ENCODE measurements at regions not wholly inside any gene's neighbourhood (a gene's known extent, or its start where the extent isn't known, plus 50 kb on each side); places are given as distances from the start of the nearest gene placed in this dataset.
"Not testable (repeated sequence)": the region's sequence is repeated elsewhere in the genome, so short reads cannot be mapped to it uniquely, and the experiment has no call there.

- H2BK15ac ChIP-seq (ENCODE audit: low read depth, low read length); H3K79me1 ChIP-seq (ENCODE audit: low read depth in 1 of 2, low read length in 2 of 2); H2BK20ac ChIP-seq (ENCODE audit: low read depth, low read length); H4K8ac ChIP-seq (ENCODE audit: low read depth in 2 of 2, low read length in 2 of 2); H2AK9ac ChIP-seq (replicated peaks; ENCODE audit: low read depth, low read length, poor library complexity); H2BK120ac ChIP-seq (ENCODE audit: low read depth, low read length); H4K5ac ChIP-seq (ENCODE audit: low read depth, low read length); H3K4me1 ChIP-seq (ENCODE audit: control insufficient read depth, insufficient read depth, low read length); H2AK5ac ChIP-seq (ENCODE audit: low read depth, low read length); in situ Hi-C loops (cut with MboI; ENCODE audit: low sequenced_read_pairs); DNase-seq; POLR2A ChIA-PET (ENCODE audit: unreplicated experiment); H3K4me2 ChIP-seq (ENCODE audit: low read depth, low read length); H3K56ac ChIP-seq (ENCODE audit: extremely low read depth, insufficient read depth, low read length); H3K9me1 ChIP-seq (ENCODE audit: insufficient read depth, low read length); H4K91ac ChIP-seq (ENCODE audit: insufficient read depth, low read depth, low read length); H2BK5ac ChIP-seq (ENCODE audit: low read depth, low read length, poor library complexity, severe bottlenecking); H3K27ac ChIP-seq (ENCODE audit: insufficient read depth, low read length); dilution Hi-C loops (cut with HindIII; ENCODE audit: low sequenced_read_pairs, unreplicated experiment); H3K18ac ChIP-seq (ENCODE audit: low read depth, low read length); H4K20me1 ChIP-seq (ENCODE audit: insufficient read depth, low read length); H3K23ac ChIP-seq (ENCODE audit: low read depth, low read length); H3K36me3 ChIP-seq (ENCODE audit: control insufficient read depth, insufficient read depth, low read length); intact Hi-C loops (cut with micrococcal nuclease); H3K9ac ChIP-seq (ENCODE audit: low read depth, low read length); H2AFZ ChIP-seq (replicated peaks; ENCODE audit: low read length, poor library complexity); H3K9me3 ChIP-seq (ENCODE audit: control insufficient read depth, insufficient read depth, low read length); H3K14ac ChIP-seq (replicated peaks; ENCODE audit: low read depth, low read length); CTCF ChIA-PET; H3K27me3 ChIP-seq (ENCODE audit: control insufficient read depth, insufficient read depth, low read length); BruUV-seq (replicated peaks); H3K4ac ChIP-seq (ENCODE audit: low read depth, low read length); ATAC-seq (ENCODE audit: low read depth); H3K4me3 ChIP-seq (ENCODE audit: insufficient read depth, low read depth, low read length): not testable (repeated sequence)
- no CpG with 5 or more reads among the region's 10 CpGs for WGBS, 2 experiments (ENCODE audit: extremely low coverage in 2 of 2, insufficient read length in 1 of 2)
These were observed 239.1 kb upstream of the VKORC1L1 start for GRCh38 chr7:65633587-65634404.

GRCh38 chr7:65638918-65639317, 234.0 kb upstream of the VKORC1L1 start:
- H3K79me1 ChIP-seq (ENCODE audit: low read depth in 1 of 2, low read length in 2 of 2); H4K20me1 ChIP-seq (ENCODE audit: insufficient read depth, low read length); CTCF ChIA-PET; dilution Hi-C loops (cut with HindIII; ENCODE audit: low sequenced_read_pairs, unreplicated experiment); ATAC-seq (ENCODE audit: low read depth); H4K8ac ChIP-seq (ENCODE audit: low read depth in 2 of 2, low read length in 2 of 2); H3K23ac ChIP-seq (ENCODE audit: low read depth, low read length); intact Hi-C loops (cut with micrococcal nuclease); H3K36me3 ChIP-seq (ENCODE audit: control insufficient read depth, insufficient read depth, low read length); H2BK120ac ChIP-seq (ENCODE audit: low read depth, low read length); H3K27me3 ChIP-seq (ENCODE audit: control insufficient read depth, insufficient read depth, low read length); H3K4me1 ChIP-seq (ENCODE audit: control insufficient read depth, insufficient read depth, low read length); H4K91ac ChIP-seq (ENCODE audit: insufficient read depth, low read depth, low read length); H3K56ac ChIP-seq (ENCODE audit: extremely low read depth, insufficient read depth, low read length); POLR2A ChIA-PET (ENCODE audit: unreplicated experiment); H4K5ac ChIP-seq (ENCODE audit: low read depth, low read length); H3K9ac ChIP-seq (ENCODE audit: low read depth, low read length); DNase-seq; H2BK15ac ChIP-seq (ENCODE audit: low read depth, low read length); H3K14ac ChIP-seq (replicated peaks; ENCODE audit: low read depth, low read length); H2BK5ac ChIP-seq (ENCODE audit: low read depth, low read length, poor library complexity, severe bottlenecking); H3K9me1 ChIP-seq (ENCODE audit: insufficient read depth, low read length); H3K27ac ChIP-seq (ENCODE audit: insufficient read depth, low read length); BruUV-seq (replicated peaks); H2AK9ac ChIP-seq (replicated peaks; ENCODE audit: low read depth, low read length, poor library complexity); H3K4ac ChIP-seq (ENCODE audit: low read depth, low read length); H3K18ac ChIP-seq (ENCODE audit: low read depth, low read length); in situ Hi-C loops (cut with MboI; ENCODE audit: low sequenced_read_pairs); H2AK5ac ChIP-seq (ENCODE audit: low read depth, low read length); H3K4me2 ChIP-seq (ENCODE audit: low read depth, low read length); H2BK20ac ChIP-seq (ENCODE audit: low read depth, low read length); H3K9me3 ChIP-seq (ENCODE audit: control insufficient read depth, insufficient read depth, low read length); H3K4me3 ChIP-seq (ENCODE audit: insufficient read depth, low read depth, low read length); H2AFZ ChIP-seq (replicated peaks; ENCODE audit: low read length, poor library complexity): not testable (repeated sequence)
- no CpG with 5 or more reads among the region's 1 CpG for WGBS, 2 experiments (ENCODE audit: extremely low coverage in 2 of 2, insufficient read length in 1 of 2)

All from IMR-90 (cell line).